AG04449 (cell line): ENCODE measurements at regions not wholly inside any gene's neighbourhood (a gene's known extent, or its start where the extent isn't known, plus 50 kb on each side); places are given as distances from the start of the nearest gene placed in this dataset.

Experiments
- CTCF ChIA-PET: fragments of 350-600 bp; formaldehyde crosslinking; extraction: SDS; loops from one replicate; lab custom pipeline; 2021; ENCODE audit warnings: antibody characterized with exemption; lab: Yijun Ruan, JAX
- POLR2A ChIA-PET: fragments of 400-600, 350-600 bp; formaldehyde crosslinking; extraction: SDS; loops from one replicate; lab custom pipeline; 2020; ENCODE audit warnings: antibody characterized with exemption, inconsistent platforms; lab: Yijun Ruan, JAX
- DNase-seq: peaks from one replicate; pipeline ENCODE4 v3.0.0-alpha.2; 2010; ENCODE audit warnings: low read depth, low spot score
- H3K4me3 ChIP-seq: 2 replicates; pipeline ENCODE4 v1.5.1; 2011; ENCODE audit warnings: low read depth, mild to moderate bottlenecking, control low read depth, low read length
- CTCF ChIP-seq: IDR thresholded peaks from one replicate; pipeline ENCODE4 v1.5.1; 2011; ENCODE audit warnings: mild to moderate bottlenecking, moderate library complexity, low read length, control low read depth, inconsistent platforms; ENCODE audit not compliant: insufficient read depth; ENCODE audit errors: missing control alignments

GRCh38 chr5:174431504-174431903 is 292.9 kb upstream of the MSX2 start:
- CTCF ChIA-PET: interaction anchor here (5.1 kb wide), 1 partner anchor 12 kb away, joined by 35 read pairs; no protein-coding TSS in a partner anchor
- no peak overlapping the region for H3K4me3 ChIP-seq
- POLR2A ChIA-PET: no interaction called here
- no peak for DNase-seq
- TF ChIP-seq CTCF: no peak

DNA sequence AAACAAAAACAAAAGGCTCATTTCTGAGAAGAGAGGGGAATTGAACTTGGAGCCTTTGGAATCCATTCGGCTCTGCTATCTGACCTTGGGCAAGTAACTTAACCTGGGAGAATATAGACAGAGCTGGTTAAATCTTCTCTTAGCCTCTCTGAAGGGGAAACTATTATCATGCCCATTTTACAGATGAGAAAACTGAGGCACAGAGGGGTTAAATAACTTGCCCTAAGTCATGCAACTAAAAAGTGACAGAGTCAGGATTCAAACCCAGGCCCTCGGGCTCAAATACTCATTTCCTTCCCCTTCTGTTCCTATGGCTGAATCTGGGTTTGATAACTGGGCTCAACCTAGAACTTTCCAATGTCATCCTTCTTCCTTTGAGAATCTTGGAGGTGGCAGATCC is 291.3 kb upstream of the MSX2 start:
- no peak for TF ChIP-seq CTCF
- ChIA-PET CTCF (interaction anchor here (0.8 to 1.6 kb wide), 2 partner anchors 10 to 14 kb away, joined by 3 to 5 read pairs; no protein-coding TSS in a partner anchor), POLR2A (no interaction called here)
- no peak overlapping the region for H3K4me3 ChIP-seq
- no peak for DNase-seq

DNA sequence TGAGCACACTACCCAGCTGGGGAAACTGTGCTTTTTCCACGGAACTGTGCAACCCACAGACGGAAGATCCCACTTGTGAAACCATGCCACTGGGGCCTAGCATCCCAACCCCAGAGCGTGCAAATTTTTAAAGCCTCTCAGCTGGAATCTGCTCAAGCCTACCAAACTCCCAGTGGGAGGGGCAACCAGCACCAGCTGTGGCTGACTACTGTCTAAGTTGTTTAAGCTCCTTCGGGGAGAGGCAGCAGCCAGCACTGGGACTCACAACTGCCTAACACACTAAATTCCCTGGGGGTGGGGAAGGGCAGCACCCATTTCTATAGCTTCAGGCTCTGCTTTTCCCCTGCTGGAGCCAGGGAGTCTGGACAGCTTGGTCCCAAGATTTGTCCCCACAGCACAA is 287.6 kb upstream of the MSX2 start:
- TF ChIP-seq CTCF: no peak
- ChIA-PET CTCF (no interaction called here), POLR2A (no interaction called here)
- no peak overlapping the region for H3K4me3 ChIP-seq
- no peak for DNase-seq

DNA sequence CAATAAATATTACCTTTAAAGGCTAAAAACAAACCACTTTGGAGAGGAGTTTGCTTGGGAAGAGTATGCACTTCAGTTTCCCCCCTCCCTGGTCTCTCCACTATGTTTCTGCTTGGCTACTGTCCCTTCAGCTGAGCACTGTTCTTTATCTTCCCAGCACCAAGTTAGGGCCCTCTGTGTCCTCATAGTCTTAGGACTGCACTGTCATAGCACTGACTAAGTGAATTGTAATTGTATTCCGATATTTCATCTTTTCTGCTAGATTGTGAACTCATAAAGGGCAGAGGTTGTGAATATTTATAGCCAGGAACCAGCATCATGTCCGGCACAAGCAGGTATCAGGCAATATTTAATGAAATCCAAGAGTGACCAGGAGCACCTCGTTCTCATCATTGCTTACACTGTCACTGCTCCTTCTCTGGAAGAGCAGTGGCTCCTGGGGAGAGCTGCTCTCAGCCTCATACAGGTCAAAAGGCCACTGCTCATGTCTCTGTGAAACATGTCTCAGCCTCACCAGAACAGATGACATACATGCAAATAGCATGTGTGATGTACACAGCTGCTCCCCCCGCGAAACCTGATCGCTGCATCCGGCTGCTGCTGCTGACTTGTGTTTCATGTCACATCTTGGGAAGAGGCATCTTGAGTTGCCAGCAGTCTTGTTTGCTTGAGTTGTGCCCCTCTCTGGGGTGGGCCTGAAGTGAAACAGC is 279.7 kb upstream of the MSX2 start:
- ChIA-PET CTCF (no interaction called here), POLR2A (no interaction called here)
- no peak overlapping the region for H3K4me3 ChIP-seq
- no peak for TF ChIP-seq CTCF
- DNase-seq: no peak

DNA sequence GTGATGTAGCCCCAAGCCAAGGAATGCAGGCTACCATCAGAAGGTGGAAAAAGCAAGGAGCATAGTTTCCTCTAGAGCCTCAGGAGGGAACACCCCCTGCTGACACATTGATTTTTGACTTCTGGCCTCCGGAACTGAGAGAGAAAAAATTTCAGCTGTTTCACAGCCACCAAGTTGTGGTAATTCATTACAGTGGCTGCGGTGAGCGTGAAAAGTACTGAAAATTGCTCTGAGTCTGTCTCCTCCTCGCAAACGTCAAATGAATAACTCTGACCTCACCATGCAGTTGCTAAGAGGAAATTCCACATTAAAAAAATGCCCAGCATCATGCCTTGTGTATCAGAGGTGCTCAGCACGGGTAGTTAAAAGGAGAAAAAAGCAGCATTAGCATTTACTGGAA is 277.9 kb upstream of the MSX2 start:
- CTCF ChIA-PET: interaction anchor here (0.9 to 1.3 kb wide), 2 partner anchors 19 to 27 kb away, joined by 3 to 4 read pairs; no protein-coding TSS in a partner anchor
- no peak for TF ChIP-seq CTCF
- POLR2A ChIA-PET: no interaction called here
- DNase-seq: no peak
- no peak overlapping the region for H3K4me3 ChIP-seq

- POLR2A ChIA-PET: no interaction called here
- H3K4me3 ChIP-seq: no peak overlapping the region
- DNase-seq: no peak
- TF ChIP-seq CTCF: no peak
- CTCF ChIA-PET: interaction anchor here (0.9 kb wide), 1 partner anchor 18 kb away, joined by 3 read pairs; no protein-coding TSS in a partner anchor
Observed at GRCh38 chr5:174446988-174447387, 277.4 kb upstream of the MSX2 start.
